ENCODE measurements at regions not wholly inside any gene's neighbourhood (a gene's known extent, or its start where the extent isn't known, plus 50 kb on each side); places are given as distances from the start of the nearest gene placed in this dataset.
"Not testable (repeated sequence)": the region's sequence is repeated elsewhere in the genome, so short reads cannot be mapped to it uniquely, and the experiment has no call there.

DNA sequence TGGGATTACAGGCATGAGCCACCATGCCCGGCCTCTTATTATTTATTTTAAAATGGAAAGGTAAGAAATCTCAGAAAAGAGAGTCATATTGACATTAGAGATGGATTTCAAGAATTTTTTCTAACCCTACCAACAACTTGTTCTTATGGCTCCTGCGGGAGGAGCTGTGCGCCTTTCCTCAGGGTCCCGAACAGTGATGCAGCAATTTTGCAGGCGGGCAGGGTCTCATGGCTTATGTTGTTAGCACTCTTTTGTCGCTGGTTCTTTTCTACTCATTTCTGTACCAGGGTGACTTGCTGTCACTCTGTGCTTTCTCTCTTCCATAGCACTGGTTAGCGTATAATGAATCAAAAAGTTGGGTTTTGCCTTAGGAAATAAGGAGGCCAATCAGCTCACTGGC lies 148.8 kb upstream of the DLGAP1 start:
- DNase-seq, result no peak

DNA sequence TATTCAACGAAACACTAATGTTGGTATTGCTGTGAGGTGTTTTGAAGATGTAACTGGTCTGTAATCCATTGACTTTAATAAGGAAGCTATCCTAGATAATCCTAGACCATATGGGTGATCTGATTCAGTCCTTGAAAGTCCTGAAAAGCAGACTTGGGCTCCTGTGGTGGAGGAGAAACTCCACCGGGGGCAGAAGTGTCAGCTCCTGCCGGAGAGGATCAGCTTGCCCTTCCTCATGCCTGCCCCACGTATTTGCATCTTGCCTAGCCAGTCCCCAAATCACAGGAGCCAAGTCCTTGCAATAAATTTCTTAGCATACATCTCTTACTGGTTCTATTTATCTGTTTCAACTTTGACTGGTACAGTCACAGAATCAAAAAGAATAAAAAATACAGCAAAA lies 144.2 kb upstream of the DLGAP1 start:
- DNase-seq, result peak; percentile 1

DNA sequence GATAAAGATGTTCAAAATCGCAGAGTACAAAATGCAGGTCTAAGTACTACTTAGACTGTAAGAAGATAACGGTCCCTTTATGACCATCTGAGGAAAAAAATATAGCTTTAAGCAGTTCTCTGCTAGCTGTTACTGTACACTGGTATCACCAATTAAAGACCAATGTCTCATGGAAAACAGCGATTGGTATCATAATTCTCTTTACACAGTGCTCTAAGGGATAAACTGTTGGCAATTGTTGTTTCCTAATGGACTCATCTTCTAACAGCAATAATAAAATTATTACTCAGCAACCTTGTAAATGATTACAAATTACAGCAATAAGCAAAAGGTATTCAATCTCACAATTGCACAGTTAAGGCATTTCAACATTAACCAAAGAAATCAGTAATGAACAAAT lies 142.2 kb upstream of the DLGAP1 start:
- DNase-seq, result no peak

DNA sequence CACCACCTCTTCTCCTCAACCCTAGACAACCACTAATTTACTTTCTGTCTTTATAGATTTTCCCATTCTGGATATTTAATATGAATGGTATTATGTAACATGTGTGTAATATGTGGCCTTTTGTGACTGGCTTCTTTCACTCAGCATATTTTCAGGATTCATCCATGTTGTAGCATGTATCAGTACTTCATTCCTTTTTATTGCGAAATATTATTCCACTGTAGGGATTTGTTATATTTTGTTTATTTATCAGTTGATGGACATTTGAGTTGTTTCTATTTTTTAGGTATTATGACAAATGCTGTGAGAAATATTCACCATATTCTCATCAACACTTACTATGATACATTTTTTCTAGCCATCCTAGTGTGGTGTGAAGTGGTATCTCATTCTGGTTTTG lies 138.8 kb upstream of the DLGAP1 start:
- no peak for DNase-seq

DNA sequence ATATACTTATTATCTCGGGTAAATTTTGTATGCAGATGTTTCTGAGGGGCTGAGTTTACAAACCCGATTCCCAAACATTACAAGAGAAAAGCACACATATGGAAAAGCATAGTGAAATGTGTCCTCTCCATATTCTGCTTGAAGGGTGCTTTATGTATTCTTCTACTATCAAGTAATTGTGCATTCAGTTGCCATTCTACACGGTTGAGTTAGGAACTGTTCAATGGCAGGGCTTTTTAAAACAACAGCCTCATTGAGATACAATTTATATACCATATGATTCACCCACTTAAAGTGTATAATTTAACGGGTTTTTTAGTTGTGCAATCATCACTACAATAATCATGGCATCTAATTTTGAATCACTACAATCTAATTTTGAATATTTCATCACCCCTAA lies 138.4 kb upstream of the DLGAP1 start:
- DNase-seq, result no peak

DNA sequence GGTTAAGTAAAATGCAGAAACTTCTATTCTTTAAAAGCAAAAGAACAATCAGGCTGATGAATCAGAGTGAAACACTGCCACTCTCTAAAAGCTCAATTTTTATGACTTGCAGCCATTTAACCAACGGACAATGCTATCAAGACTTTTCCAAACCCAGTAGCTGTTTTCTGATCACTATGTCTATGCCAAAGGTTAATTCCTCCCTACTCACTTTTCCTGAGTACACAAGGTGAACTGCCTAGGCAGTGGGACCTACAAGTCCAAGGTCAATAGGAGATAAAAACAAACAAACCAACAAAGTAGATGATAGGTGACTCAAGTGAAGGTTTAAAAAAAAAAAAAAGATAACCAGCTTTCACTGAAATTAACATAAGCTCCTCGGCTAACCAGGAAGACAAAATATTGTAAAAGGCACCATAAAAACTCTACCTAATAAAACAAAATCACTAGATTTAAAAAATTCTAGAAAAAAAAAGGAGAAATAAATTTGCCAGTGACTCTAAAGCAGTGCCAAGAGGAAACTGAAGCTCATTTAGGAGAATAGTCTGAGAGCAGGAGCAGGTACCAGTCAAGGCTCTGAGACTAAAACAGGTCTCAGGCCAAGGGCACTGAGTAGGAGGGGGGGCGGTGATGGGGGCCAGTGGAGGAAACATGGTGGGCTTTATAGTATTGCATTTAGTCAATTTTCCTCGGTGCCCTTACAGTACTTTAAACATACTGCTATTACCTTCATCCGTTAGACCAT lies 134.1 kb upstream of the DLGAP1 start:
- no peak for DNase-seq

DNA sequence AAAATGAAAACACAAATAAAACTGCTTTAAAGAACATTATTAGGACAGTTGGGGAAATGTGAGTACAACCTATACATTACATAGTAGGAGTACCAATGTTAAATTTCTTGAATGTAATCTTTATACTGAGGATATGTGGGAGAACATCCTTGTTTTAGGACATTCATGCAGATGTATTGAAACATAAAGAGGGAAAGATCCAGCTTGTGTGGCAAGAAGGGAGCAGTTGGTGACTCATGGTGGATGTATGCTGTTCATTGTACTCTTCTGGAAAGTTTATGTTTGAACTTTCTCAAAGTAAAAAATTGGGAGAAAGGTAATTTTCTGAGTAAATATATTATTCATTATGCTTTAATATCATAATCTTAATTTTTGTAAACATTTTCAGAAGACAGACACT lies 132.1 kb upstream of the DLGAP1 start:
- no peak for DNase-seq

DNA sequence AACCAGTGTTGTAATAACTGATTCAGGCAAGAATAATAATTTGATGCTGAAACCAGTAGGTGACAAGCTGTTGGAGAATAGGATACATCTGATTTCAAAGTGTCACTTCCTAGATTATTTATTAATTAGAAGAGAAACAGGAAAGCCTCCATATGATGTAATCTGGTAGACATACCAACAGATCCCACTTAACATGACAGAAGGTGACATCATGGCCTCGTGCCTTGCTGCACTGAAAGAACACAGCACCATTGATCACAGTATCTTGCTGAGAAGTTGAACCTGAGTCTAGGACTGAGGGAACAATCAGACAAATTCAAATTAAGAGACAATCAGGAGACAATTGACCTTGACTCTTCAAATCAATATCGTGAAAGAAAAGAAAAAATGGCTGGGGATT lies 131.6 kb upstream of the DLGAP1 start:
- no peak for DNase-seq

DNA sequence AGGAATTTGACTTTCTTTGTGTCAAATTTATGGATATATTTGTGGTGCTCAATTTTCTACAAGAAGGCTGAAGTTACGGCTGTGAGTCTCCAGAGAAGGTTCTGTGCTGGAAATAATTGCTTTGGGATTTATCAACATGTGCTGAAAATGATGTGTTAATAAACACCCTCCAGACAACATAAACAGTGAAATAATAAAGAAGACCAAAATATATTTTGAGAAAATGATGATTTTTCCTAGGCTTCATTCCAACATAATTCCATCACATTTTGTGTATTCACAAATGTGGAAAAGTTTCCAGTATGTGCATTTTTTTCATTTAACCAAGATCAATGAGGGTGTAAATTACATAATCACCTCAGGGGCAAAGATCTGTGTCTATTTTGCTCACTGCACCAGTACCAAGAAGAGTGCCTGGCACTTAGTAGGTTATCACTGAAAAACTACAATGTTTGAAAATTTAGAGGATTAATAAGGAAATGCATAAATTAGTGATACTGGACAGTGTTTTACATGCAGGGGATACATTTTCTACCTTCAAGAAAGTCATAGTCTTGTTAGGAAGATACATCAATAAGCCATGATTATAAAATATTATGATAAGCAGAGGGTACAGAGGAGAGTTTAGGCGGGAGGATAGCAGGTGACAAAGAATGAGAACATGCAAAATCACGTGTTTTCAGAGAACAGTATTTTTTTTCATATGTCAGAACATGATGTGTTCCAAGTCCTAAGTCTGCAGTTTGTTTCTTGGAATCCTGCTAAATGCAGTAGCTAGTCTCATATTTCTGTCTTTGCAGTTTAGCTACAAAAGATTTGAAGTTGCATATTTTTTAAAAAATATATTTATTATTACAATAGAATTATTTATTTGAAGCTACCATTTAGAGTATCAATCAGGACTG lies 127.6 kb upstream of the DLGAP1 start:
- DNase-seq, result no peak

DNA sequence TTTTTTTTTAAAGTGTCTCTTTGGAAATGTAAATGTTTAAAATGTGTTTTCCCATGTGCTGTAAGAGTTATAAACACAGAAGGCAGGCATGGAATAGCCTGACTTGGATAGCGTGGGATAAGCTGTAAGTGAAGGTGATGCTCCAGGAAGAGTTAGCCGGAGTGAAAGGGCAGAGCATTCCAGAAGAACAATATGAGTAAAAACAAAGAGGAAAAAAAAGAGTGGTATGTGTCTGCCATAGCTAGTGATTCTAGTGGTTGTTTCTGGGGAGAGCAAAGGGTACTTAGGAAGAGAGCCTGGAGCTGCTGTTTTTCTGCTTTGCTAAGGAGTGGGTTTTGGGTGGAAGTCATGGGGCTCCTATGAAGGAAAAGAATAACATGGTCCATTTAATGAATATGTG lies 126.9 kb upstream of the DLGAP1 start:
- DNase-seq, result no peak

DNA sequence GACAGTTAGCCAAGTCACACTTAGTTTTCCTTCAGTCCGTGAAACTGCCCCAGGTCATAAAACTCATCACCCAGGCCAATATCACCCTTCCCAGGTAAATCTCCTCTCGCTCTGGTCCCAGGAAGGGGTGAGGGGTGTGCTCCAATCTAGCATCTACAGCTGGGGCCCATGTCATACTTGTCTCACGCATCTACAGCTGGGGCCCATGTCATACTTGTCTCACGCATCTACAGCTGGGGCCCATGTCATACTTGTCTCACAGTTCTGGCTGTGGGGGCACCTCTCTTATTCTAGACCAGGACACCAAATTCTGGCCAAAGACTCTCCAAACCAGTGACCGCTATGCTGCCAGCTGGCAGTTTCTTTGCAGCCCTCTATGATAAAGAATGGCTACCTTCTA lies 123.3 kb upstream of the DLGAP1 start:
- no peak for DNase-seq

DNA sequence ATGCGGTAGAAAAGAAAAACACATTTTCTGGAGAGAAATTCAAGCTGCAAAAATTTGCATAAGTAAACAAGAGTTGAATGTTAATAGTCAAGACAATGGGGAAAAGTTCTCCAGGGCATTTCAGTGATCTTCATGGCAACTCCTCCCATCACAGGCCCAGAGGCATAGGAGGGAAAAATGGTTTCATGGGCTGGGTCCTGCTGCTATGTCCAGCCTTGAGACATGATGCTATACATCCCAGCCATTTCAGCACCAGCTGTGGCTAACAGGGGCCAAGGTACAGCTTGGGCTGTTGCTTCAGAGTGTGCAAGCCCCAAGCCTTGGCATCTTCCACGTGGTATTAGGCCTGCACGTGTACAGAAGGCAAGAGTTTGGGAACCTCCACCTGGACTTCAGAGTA lies 118.6 kb upstream of the DLGAP1 start:
- no peak for DNase-seq

DNA sequence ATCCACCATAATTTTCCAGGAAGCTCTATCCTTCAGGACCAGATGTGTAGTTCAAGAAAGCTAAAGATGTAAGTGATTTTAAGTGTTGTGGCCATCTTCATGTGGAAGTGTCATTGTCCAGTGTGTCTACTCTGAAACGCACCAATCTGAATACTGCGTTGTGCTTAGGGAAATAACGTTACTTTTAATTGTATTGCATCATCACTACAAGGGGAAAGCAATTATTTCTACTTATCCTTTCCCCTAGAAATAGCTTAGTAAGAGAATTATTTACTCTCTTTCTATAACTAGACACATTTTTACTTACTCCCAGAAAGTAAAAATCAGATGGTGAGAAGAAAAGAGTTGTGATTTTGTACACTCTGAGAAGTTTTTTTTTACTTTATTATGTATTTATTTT lies 102.4 kb upstream of the DLGAP1 start:
- no peak for DNase-seq

DNA sequence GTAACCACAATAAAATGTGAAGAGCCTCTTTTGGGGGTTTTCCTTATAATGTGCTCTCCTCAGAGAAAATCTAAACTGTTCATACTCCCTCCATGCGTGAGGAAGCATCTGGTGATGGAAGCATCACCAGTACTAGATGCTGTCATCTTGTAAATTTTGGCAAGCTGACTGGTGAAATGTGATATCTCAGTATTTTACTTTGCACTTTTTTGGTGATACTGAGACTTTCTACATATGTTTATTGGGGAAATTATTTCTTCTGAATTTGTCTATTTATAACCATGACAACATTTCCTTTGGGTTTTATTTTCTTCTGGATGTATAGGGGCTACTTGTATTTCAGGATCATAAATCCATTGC lies 95.9 kb upstream of the DLGAP1 start:
- no peak for DNase-seq

DNA sequence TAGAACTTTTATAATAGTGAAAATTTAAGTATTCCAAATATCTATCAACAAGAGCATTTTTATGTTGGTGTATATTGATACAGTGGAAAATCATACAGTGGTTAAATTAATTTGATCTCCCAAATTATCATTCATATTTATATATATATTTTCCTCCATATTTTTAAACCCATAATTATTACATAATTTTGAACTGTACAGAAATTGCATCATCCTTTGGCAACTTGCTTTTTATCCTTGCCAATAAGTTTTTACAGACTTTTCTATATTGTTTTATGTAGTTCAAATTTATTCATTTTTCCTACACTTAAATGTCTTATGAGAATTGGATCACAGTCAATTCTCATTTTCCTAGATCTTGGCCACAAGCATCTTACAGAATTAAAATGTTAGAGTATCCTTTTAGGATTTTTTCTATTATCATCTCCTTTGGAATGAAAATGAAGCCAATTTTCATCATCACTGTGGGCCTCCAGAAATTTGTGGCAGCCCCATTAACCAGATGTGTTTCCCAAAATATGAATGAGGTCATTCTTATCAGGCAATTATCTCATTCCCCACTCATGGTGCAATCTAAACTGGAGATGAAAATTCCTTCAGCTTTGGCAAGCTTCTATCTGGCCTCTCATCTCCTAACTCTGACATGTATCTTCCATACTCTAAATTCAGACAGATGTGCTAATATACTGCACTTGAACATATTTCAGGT lies 94.2 kb upstream of the DLGAP1 start:
- DNase-seq, result no peak

DNA sequence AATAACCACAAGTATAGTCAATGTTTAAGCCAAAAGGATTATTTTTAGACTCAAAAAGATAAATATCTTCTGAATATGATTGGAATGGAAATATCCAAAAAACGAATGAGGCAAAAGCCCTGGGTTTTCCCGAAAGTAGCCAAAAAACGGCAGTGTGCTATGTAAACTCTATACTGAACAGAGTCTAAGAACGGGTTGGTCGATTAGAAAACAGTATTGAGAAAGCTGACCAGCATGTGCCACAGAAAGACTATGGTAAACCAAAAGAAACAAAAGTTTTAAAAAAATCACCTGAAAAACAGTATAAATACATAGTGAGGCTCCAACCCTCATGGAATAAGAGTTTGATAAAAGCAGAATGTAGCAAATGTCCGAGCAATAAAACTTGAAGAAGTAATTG lies 92.0 kb upstream of the DLGAP1 start:
- no peak for DNase-seq

DNA sequence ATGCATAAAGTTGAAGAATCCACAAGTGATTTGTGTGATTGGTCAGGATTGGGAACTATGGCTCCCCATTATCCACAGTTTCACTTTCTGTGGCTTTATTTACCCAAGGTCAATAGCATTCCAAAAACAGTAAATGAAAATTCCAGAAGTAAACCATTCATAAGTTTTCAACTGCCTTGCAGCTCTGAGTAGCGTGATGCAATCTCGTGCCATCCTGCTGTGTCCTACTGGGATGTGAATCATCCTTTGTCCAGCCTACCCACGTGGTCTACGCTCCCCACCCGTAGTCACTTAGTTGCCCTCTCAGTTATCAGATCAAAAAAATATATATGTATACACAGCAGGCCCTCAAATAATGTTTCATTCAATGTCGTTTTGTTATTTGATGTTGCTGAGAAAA lies 89.0 kb upstream of the DLGAP1 start:
- DNase-seq, result no peak

DNA sequence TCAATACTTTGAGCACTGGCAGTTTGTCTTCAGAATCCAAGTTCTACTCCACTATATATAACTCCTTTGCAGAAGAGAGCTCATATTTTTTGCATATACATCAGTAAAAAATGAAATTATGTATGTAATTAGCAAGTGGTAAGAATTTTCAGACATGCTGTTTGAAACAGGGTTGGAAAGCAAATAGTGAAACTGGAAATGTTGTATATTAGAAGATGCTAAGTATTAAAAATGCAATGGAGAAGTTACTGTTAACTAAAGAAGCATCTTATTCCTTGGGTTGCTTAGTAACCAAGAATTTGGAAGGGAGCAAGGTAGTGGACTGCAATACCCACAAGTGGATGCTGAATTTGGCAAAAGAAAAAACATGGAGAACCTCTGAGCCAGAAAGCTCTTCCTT lies 88.6 kb upstream of the DLGAP1 start:
- DNase-seq, result no peak

DNA sequence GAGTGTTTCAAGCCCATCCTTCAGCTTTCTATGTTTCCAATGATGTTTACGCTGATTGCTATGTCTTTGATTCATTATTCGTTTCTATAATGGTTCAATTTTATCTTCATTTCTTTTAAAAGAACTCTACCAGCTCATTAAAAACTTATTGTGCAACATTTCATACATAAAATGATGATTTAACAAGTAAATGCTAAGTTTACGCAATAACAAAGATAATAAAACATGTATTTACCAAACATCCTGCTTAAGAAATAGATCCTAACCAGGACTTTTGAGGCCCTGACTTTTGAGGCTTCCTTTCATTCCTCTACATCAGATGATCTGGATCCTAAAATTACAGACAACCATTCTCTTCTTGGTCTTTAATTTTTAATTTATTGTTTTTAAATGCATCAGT lies 86.5 kb upstream of the DLGAP1 start:
- no peak for DNase-seq

DNA sequence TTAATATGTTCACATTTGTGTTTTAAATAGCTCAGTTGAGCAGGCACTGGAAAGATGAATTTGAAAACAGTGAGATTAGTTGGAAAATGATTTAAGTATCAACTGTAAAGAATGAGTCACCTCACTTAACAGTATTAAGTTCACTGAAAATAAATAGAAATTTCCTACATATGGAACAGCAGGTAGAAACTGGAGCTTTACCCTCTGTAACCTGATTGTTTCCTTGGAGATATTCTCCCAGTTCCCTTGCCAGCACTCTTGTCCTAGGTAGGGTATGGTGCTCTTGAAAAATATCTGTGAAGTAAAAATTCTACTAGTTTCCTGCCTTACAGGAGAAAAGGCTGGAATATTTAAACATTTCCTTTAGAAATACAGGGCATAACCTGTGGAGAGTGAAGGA lies 81.3 kb upstream of the DLGAP1 start:
- no peak for DNase-seq

DNA sequence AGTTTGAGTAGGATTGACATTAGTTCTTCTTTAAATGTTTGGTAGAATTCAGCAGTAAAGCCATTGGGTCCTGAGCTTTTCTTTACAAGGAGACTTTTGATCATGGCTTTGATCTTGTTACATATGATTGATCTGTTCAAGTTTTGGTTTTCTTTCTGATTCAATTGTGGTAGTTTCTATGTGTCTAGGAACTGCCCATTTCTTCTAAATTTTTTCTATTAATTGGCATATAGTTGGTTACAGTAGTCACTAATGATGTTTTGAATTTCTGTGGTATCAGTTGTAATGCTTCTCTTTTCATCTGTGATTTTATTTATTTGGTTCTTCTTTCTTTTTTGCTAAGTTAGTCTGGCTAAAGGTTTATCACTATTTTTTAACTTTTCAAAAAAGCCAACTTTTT lies 73.3 kb upstream of the DLGAP1 start:
- no peak for DNase-seq

DNA sequence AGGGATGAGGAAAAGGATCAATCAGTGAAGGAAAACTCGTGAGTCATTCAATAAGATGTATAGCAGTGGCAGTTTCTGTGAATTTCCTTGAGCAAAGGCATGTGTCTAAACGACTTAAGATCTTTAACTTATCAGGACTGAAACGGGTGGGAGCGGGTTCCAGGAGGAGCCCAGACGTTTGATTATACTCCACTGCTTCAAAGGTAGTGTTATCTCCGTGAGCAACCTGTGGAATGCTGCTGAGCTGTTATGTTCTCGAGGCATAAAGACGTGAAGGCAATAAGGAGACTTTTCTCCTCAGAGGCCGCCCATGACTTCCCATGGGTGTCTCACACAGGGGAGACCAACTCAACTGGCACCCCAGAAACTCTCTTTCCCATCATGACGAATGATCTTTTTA lies 72.7 kb upstream of the DLGAP1 start:
- not testable (repeated sequence) for DNase-seq

DNA sequence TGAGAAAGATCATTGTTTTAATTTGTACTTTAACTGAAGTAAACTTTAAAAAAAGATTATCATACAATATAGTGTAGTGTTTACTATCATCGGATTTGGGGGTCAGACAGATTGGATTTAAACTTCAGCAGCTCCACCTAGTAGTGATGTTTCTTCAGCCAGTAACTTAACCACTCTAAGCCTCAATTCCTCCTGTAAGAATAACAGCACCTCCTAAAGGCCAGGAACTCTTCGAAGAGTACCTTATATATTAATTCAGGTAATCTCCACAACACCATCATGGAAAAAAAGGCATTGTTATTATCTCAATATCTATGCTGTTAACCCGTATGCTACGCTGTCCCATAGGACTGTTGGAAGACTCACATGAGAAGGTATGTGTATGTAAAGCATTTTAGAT lies 69.0 kb upstream of the DLGAP1 start:
- DNase-seq, result no peak

DNA sequence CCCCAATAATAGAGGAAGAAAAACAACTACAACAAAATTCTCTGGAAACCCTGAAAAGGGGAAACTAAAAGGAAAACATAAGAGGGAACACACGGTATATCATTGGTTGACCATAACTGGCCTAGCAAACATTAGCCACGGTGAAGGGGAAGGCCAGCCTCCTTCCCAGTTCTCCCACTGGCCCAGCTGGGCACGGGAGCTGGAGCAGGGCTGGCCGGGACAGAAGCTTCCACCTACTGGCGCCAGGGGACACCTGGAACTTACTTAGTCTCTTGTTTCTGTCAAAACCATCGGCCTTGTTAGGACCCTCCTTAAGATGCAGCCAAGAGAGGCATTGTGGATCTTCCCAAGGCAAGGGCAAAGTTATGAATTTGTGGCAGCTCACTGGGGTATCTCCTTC lies 56.1 kb upstream of the DLGAP1 start:
- DNase-seq, result no peak

Data from NCI-H526 treated with DMSO at 0.1 percent for 48 hours (cell line).